Stimulated activated effector memory CD8-positive, alpha-beta T cell treated with anti-CD3 and anti-CD28 coated beads, Interleukin-12 subunit alpha, Interleukin-12 subunit beta, amount 100 ng/mL, for 72 hours (primary cell): ENCODE measurements at regions not wholly inside any gene's neighbourhood (a gene's known extent, or its start where the extent isn't known, plus 50 kb on each side); places are given as distances from the start of the nearest gene placed in this dataset.

Source experiments
- ATAC-seq: fragments of 150-1000 bp; cut with Tn5 transposase; 2 replicates; pipeline ENCODE4 v1.10.0; 2021
- DNase-seq, 2 donors: peaks; one replicate each; pipeline ENCODE4 v3.0.0; 2021 to 2022; ENCODE audit warnings: low spot score in 2 of 2
- H3K27ac Mint-ChIP-seq: one replicate; pipeline ENCODE4 v1.8.0; 2022; ENCODE audit warnings: mild to moderate bottlenecking, mixed read lengths
- H3K36me3 Mint-ChIP-seq: one replicate; pipeline ENCODE4 v1.8.0; 2022; ENCODE audit warnings: mild to moderate bottlenecking, mixed read lengths
- H3K4me1 Mint-ChIP-seq: one replicate; pipeline ENCODE4 v1.8.0; 2022; ENCODE audit warnings: mixed read lengths
- H3K4me3 Mint-ChIP-seq: one replicate; pipeline ENCODE4 v1.8.0; 2022; ENCODE audit warnings: mild to moderate bottlenecking, mixed read lengths
- H3K9me3 Mint-ChIP-seq: one replicate; pipeline ENCODE4 v1.8.0; 2022; ENCODE audit warnings: mixed read lengths

GRCh38 chr20:57060407-57061050, 205.9 kb downstream of the BMP7 start:
- Mint-ChIP-seq H3K9me3 (no peaks in the 10 kb centered on the region), H3K36me3 (no peaks in the 10 kb centered on the region), H3K4me1 (no peaks in the 10 kb centered on the region), H3K4me3 (no peak overlapping the region), H3K27ac (no peak overlapping the region)
- peak; percentile 33 for ATAC-seq
- DNase-seq: no peak

GRCh38 chr20:57061051-57061900, 205.2 kb downstream of the BMP7 start:
- no peak for ATAC-seq
- Mint-ChIP-seq H3K4me1 (no peaks in the 10 kb centered on the region), H3K36me3 (no peaks in the 10 kb centered on the region), H3K27ac (no peak overlapping the region), H3K4me3 (no peak overlapping the region), H3K9me3 (no peaks in the 10 kb centered on the region)
- DNase-seq: no peak

DNA sequence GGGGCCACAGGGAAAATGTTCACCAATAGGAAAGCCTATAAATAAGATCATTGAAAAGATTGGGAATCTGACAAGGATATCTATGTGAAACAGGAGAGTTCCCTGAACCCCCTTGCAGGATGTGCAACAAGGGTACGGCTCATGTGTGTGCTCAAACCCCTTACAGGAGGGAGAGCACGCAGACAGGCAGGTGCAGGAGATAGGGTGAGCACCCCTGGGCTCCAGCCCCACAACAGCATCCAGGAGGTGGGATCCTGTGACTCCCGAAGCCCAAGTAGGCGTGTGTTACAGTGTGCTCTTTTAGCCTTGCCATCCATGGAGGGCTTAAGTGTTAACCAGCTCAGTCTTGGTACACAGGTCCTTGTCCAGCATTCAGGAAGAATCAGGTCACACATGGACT, 204.2 kb downstream of the BMP7 start:
- no peaks in the 10 kb centered on the region for H3K9me3 Mint-ChIP-seq
- H3K4me3 Mint-ChIP-seq: no peak overlapping the region
- no peaks in the 10 kb centered on the region for H3K4me1 Mint-ChIP-seq
- DNase-seq (no peak), ATAC-seq (no peak)
- no peaks in the 10 kb centered on the region for H3K36me3 Mint-ChIP-seq
- H3K27ac Mint-ChIP-seq: no peak overlapping the region

GRCh38 chr20:57062696-57063270, 203.7 kb downstream of the BMP7 start:
- DNase-seq: no peak
- Mint-ChIP-seq H3K9me3 (no peaks in the 10 kb centered on the region), H3K4me1 (no peaks in the 10 kb centered on the region), H3K27ac (no peak overlapping the region), H3K4me3 (no peak overlapping the region), H3K36me3 (no peaks in the 10 kb centered on the region)
- no peak for ATAC-seq

GRCh38 chr20:57064836-57065235, 201.6 kb downstream of the BMP7 start:
- H3K4me3 Mint-ChIP-seq: no peak overlapping the region
- no peaks in the 10 kb centered on the region for H3K4me1 Mint-ChIP-seq
- ATAC-seq (no peak), DNase-seq (no peak)
- H3K9me3 Mint-ChIP-seq: no peaks in the 10 kb centered on the region
- no peaks in the 10 kb centered on the region for H3K36me3 Mint-ChIP-seq
- H3K27ac Mint-ChIP-seq: no peak overlapping the region

GRCh38 chr20:57065646-57066045, 200.8 kb downstream of the BMP7 start:
- Mint-ChIP-seq H3K27ac (no peak overlapping the region), H3K9me3 (no peaks in the 10 kb centered on the region), H3K4me3 (no peak overlapping the region), H3K4me1 (no peaks in the 10 kb centered on the region), H3K36me3 (no peaks in the 10 kb centered on the region)
- DNase-seq (no peak), ATAC-seq (no peak)

GRCh38 chr20:57066126-57066900, 200.1 kb downstream of the BMP7 start:
- Mint-ChIP-seq H3K9me3 (no peaks in the 10 kb centered on the region), H3K4me1 (no peaks in the 10 kb centered on the region), H3K4me3 (no peak overlapping the region), H3K27ac (no peak overlapping the region), H3K36me3 (no peaks in the 10 kb centered on the region)
- ATAC-seq (no peak), DNase-seq (no peak)

- no peak overlapping the region for H3K4me3 Mint-ChIP-seq
- no peak for DNase-seq
- H3K27ac Mint-ChIP-seq: no peak overlapping the region
- no peaks in the 10 kb centered on the region for H3K9me3 Mint-ChIP-seq
- no peaks in the 10 kb centered on the region for H3K36me3 Mint-ChIP-seq
- ATAC-seq: no peak
- no peaks in the 10 kb centered on the region for H3K4me1 Mint-ChIP-seq
Observed at GRCh38 chr20:57069442-57069841, 197.0 kb downstream of the BMP7 start.

- no peak overlapping the region for H3K27ac Mint-ChIP-seq
- no peaks in the 10 kb centered on the region for H3K36me3 Mint-ChIP-seq
- no peak overlapping the region for H3K4me3 Mint-ChIP-seq
- H3K9me3 Mint-ChIP-seq: no peaks in the 10 kb centered on the region
- no peaks in the 10 kb centered on the region for H3K4me1 Mint-ChIP-seq
- ATAC-seq: no peak
- no peak for DNase-seq
Observed at GRCh38 chr20:57070296-57070695, 196.1 kb downstream of the BMP7 start.

DNA sequence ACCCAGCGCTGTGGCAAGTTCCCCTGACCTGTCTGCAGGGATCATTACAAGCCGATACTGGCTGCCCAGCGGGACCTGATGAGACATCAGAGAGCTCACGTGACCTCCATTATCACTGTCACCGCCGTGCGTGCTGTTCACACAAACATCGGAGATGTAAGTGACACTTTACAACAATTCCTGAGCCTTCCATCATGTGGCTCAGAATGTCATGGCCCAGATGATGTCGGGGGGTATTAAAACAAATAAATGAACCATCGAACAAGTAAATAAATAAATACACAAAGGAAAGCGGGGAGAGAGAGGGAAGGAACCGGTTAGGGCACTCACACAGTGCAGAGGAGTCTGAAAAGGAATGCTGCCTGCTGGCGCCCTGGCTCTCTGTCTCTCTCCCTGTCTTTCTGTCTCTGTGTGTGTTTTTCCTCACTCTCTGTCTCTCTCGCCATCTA, 195.1 kb downstream of the BMP7 start:
- no peak for ATAC-seq
- no peak overlapping the region for H3K27ac Mint-ChIP-seq
- H3K4me3 Mint-ChIP-seq: no peak overlapping the region
- no peak for DNase-seq
- H3K4me1 Mint-ChIP-seq: no peaks in the 10 kb centered on the region
- H3K36me3 Mint-ChIP-seq: no peaks in the 10 kb centered on the region
- H3K9me3 Mint-ChIP-seq: peaks cover 1% of the 10 kb centered on the region

DNA sequence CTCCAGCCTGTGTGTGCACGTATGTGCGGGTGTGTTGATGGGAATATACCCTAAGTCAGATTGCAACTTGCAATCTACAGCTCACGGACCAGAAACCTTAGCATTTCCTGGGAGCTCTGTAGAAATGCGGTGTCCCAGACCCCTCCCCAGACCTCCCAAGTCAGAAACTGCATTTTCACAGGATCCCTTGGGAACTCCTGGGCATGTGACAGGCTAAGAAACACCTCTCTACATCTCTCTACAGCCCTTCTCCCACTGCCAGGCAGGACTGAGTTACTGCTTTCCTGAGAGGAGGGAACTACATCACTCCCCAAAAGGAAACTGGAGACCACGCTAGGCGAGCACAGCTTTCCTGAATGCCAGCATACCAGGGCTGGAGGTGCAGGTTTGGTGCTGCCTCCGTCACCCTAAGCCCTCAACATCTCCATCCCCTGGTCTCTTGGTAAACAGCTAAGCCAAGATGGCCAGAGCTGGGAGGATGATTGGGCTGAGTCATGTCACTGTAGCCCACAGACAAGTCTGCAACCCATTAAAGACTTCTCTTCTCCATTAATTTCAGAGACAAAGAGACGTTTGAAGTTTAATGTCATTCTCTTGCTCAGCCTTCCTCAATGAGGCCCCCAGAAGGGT, 194.4 kb downstream of the BMP7 start:
- H3K9me3 Mint-ChIP-seq: peaks cover 2% of the 10 kb centered on the region
- no peak overlapping the region for H3K4me3 Mint-ChIP-seq
- ATAC-seq: no peak
- H3K36me3 Mint-ChIP-seq: no peaks in the 10 kb centered on the region
- no peak overlapping the region for H3K27ac Mint-ChIP-seq
- DNase-seq: no peak
- H3K4me1 Mint-ChIP-seq: no peaks in the 10 kb centered on the region

DNA sequence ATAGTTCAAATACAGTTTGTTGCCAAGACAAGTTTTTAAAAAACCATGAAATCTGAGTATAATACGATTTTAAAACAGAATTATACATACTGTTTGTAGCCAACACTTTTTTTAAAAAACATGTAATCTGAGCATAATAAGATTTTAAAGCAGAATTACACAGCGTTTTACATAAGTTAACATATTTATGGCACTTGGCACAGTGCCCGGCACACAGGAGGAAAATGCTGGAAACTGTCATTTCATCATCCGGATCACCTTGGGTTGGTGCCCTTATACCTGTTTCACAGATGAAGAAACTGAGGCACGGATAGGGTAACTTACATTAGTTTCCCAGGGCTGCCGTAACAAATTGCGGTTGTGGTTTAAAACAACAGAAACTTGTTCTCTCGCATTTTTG, 193.0 kb downstream of the BMP7 start:
- DNase-seq (no peak), ATAC-seq (no peak)
- H3K4me1 Mint-ChIP-seq: no peaks in the 10 kb centered on the region
- H3K9me3 Mint-ChIP-seq: peaks cover 5% of the 10 kb centered on the region
- H3K27ac Mint-ChIP-seq: no peak overlapping the region
- H3K36me3 Mint-ChIP-seq: no peaks in the 10 kb centered on the region
- H3K4me3 Mint-ChIP-seq: no peak overlapping the region

DNA sequence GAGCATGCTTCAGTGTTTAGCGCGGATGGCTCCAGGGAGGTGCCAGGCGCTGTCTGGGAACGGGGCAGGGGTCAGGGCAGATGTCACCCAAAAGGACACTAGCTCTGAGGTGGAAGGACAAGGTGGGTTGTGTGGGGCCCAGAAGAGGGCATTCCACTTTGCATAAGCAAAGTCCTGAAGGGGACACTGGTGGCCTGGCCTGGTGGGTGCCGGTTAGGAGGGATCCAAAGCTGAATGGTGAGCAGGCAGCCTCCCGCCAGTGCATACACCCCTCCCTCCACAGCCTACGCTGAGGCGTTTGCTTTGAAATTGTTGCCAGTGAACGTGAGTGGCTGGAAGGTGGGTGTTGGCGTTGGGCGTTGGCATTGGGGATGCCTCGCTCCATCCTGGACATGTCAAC, 192.1 kb downstream of the BMP7 start:
- no peaks in the 10 kb centered on the region for H3K4me1 Mint-ChIP-seq
- no peak overlapping the region for H3K4me3 Mint-ChIP-seq
- H3K36me3 Mint-ChIP-seq: no peaks in the 10 kb centered on the region
- ATAC-seq: no peak
- no peak for DNase-seq
- peaks cover 5% of the 10 kb centered on the region for H3K9me3 Mint-ChIP-seq
- H3K27ac Mint-ChIP-seq: no peak overlapping the region

DNA sequence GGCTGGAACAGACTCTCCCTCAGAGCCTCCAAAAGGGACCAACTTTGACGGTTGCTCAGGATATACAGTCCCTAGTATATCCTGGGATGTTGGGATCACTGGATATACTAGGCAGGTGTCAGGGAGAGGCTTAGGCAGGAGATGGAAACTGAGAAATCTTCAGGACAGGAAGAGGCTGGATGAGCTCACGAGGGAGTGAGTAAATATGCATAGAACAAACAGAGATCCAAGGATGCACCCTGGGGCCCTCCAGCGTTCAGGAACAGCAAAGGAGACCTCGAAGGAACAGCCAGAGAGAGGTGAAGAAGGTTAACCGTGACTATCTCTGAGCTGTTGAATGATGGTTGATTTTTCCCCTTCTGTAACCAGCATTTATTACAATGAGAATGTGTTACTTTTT, 191.3 kb downstream of the BMP7 start:
- H3K36me3 Mint-ChIP-seq: no peaks in the 10 kb centered on the region
- no peak for ATAC-seq
- H3K9me3 Mint-ChIP-seq: peaks cover 8% of the 10 kb centered on the region
- H3K27ac Mint-ChIP-seq: no peak overlapping the region
- H3K4me3 Mint-ChIP-seq: no peak overlapping the region
- no peak for DNase-seq
- H3K4me1 Mint-ChIP-seq: no peaks in the 10 kb centered on the region

DNA sequence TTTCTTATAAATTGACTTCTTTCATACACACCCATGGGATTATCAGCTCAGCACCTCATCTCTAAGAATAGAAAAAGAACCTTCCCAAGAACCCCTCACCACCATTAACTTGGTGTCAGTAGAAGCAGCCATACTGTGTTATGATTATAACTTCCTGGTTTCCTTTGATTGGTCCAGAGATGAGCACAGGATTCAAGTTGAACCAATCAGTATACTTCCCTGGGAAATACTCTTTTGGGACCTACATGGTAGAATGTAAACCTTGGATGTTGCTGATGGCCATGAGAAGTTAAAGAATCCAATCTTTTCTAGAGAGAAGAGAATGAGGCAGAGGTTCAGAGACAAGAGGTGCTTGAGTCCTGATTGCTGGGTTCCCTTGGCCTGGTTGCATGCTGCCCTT, 190.8 kb downstream of the BMP7 start:
- Mint-ChIP-seq H3K4me3 (no peak overlapping the region), H3K27ac (no peak overlapping the region), H3K36me3 (no peaks in the 10 kb centered on the region), H3K9me3 (peaks cover 8% of the 10 kb centered on the region), H3K4me1 (no peaks in the 10 kb centered on the region)
- ATAC-seq (no peak), DNase-seq (no peak)
